ENCODE measurements at regions not wholly inside any gene's neighbourhood (a gene's known extent, or its start where the extent isn't known, plus 50 kb on each side); places are given as distances from the start of the nearest gene placed in this dataset.

DNA sequence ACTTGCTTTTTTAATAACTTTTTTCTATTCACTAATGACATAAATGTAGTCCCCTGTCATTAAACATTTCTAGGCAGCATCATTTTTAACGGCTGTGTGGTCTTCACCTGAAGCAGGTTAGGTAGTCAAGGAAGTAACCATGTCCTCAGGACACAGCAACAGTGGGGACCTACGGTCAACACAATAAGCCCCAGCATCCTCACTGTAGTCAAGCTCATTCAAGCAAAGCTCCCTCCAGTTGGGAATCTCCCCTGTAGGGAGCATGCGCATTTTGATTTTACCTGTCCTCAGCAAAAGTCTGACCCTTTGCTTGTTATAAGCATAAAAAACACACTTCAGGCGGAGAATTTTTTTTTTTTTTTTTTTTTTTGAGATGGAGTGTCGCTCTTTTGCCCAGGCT, 151.4 kb downstream of the SHQ1 start:
- Histone ChIP-seq H3K9ac (replicated peaks; ENCODE audit: extremely low read depth, insufficient read depth, low read length) (no peak overlapping the region), H3K9me1 (replicated peaks; ENCODE audit: control insufficient read depth, extremely low read depth, insufficient read depth, low read length) (no peaks in the 10 kb centered on the region), H3K4me3 (replicated peaks in 1 of 3; ENCODE audit: insufficient read depth in 1 of 3, low read depth in 1 of 3, low read length in 3 of 3) (no peak overlapping the region), H4K20me1 (replicated peaks; ENCODE audit: control insufficient read depth, extremely low read depth, insufficient read depth, low read length) (no peaks in the 10 kb centered on the region), H3K27me3 (ENCODE audit: control insufficient read depth in 2 of 2, insufficient read depth in 2 of 2, low read length in 2 of 2) (peaks cover 0 to 2% of the 10 kb centered on the region in 2 experiments), H3K79me2 (ENCODE audit: control insufficient read depth, insufficient read depth, low read length) (no peaks in the 10 kb centered on the region), H3K4me2 (ENCODE audit: insufficient read depth, low read length) (no peak overlapping the region), H2AFZ (ENCODE audit: low read depth, low read length) (no peak overlapping the region), H3K36me3 (ENCODE audit: control insufficient read depth in 2 of 2, extremely low read depth in 1 of 2, insufficient read depth in 2 of 2, low read length in 2 of 2) (no peaks in the 10 kb centered on the region), H3K27ac (ENCODE audit: insufficient read depth, low read depth, low read length) (no peak overlapping the region), H3K9me3 (replicated peaks; ENCODE audit: control insufficient read depth, insufficient read depth, low read length) (no peaks in the 10 kb centered on the region), H3K4me1 (ENCODE audit: control insufficient read depth, extremely low read depth, insufficient read depth, low read length) (peaks cover 3% of the 10 kb centered on the region)
- no peak for DNase-seq (ENCODE audit: low read depth, low spot score)
- FAIRE-seq, result no peak
- TF ChIP-seq, protein P1, sequence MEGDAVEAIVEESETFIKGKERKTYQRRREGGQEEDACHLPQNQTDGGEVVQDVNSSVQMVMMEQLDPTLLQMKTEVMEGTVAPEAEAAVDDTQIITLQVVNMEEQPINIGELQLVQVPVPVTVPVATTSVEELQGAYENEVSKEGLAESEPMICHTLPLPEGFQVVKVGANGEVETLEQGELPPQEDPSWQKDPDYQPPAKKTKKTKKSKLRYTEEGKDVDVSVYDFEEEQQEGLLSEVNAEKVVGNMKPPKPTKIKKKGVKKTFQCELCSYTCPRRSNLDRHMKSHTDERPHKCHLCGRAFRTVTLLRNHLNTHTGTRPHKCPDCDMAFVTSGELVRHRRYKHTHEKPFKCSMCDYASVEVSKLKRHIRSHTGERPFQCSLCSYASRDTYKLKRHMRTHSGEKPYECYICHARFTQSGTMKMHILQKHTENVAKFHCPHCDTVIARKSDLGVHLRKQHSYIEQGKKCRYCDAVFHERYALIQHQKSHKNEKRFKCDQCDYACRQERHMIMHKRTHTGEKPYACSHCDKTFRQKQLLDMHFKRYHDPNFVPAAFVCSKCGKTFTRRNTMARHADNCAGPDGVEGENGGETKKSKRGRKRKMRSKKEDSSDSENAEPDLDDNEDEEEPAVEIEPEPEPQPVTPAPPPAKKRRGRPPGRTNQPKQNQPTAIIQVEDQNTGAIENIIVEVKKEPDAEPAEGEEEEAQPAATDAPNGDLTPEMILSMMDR (IDR thresholded peaks at IDR 0.05; ENCODE audit: extremely low read depth in 1 of 2, insufficient read depth in 1 of 2, low read depth in 1 of 2, low read length in 2 of 2), result no peak
- ChIA-PET CTCF (no interaction called here), POLR2A (no interaction called here)
- BruUV-seq (replicated peaks), result no TSS peak
- intact Hi-C loops (cut with micrococcal nuclease), result no loop called here
- dilution Hi-C loops (cut with MboI; ENCODE audit: extremely low pct_ligation_motif_present, low sequenced_read_pairs), result loop anchor here (10.0 kb wide), 1 partner anchor 52 kb away; no protein-coding TSS in a partner anchor

DNA sequence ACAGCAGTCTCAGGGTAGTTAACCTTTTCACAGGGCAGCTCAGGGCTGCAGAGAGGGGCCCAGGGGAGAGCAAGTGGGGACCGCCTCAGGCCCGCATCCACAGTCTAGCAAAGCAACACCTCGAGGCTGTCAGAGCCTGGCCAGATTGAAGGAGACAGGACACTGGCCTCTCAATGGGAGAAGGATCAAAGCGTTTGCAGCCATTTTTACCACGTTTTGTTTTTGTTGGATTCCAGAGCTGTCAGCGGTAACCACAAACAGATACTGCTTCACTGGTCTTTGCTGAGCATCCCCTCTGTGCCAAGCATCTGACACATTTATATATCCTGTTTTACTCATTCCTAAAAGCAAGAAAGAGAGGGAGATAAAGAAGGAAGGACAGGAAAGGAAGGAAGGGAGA, 153.8 kb downstream of the SHQ1 start:
- Histone ChIP-seq H4K20me1 (replicated peaks; ENCODE audit: control insufficient read depth, extremely low read depth, insufficient read depth, low read length) (no peaks in the 10 kb centered on the region), H3K4me2 (ENCODE audit: insufficient read depth, low read length) (no peak overlapping the region), H3K9me3 (replicated peaks; ENCODE audit: control insufficient read depth, insufficient read depth, low read length) (no peaks in the 10 kb centered on the region), H3K27me3 (ENCODE audit: control insufficient read depth in 2 of 2, insufficient read depth in 2 of 2, low read length in 2 of 2) (peaks cover 0 to 2% of the 10 kb centered on the region in 2 experiments), H3K27ac (ENCODE audit: insufficient read depth, low read depth, low read length) (no peak overlapping the region), H3K4me1 (ENCODE audit: control insufficient read depth, extremely low read depth, insufficient read depth, low read length) (no peaks in the 10 kb centered on the region), H3K4me3 (replicated peaks in 1 of 3; ENCODE audit: insufficient read depth in 1 of 3, low read depth in 1 of 3, low read length in 3 of 3) (no peak overlapping the region), H2AFZ (ENCODE audit: low read depth, low read length) (no peak overlapping the region), H3K9me1 (replicated peaks; ENCODE audit: control insufficient read depth, extremely low read depth, insufficient read depth, low read length) (no peaks in the 10 kb centered on the region), H3K36me3 (ENCODE audit: control insufficient read depth in 2 of 2, extremely low read depth in 1 of 2, insufficient read depth in 2 of 2, low read length in 2 of 2) (no peaks in the 10 kb centered on the region), H3K9ac (replicated peaks; ENCODE audit: extremely low read depth, insufficient read depth, low read length) (no peak overlapping the region), H3K79me2 (ENCODE audit: control insufficient read depth, insufficient read depth, low read length) (no peaks in the 10 kb centered on the region)
- CTCF ChIA-PET, result no interaction called here
- dilution Hi-C loops (cut with MboI; ENCODE audit: extremely low pct_ligation_motif_present, low sequenced_read_pairs) (loop anchor here (10.0 kb wide), 1 partner anchor 50 kb away; no protein-coding TSS in a partner anchor), intact Hi-C loops (cut with micrococcal nuclease) (no loop called here)
- no TSS peak for BruUV-seq (replicated peaks)
- POLR2A ChIA-PET, result no interaction called here
- TF ChIP-seq JUN (IDR thresholded peaks at IDR 0.05; ENCODE audit: borderline replicate concordance, insufficient read depth, insufficient read length, low read depth) (no peak), MYC (IDR thresholded peaks at IDR 0.05; ENCODE audit: low read depth, low read length) (no peak), FOS (IDR thresholded peaks at IDR 0.05; ENCODE audit: borderline replicate concordance, insufficient read depth, low read length) (no peak), EZH2 (IDR thresholded peaks at IDR 0.05; ENCODE audit: borderline replicate concordance, low read depth, low read length, severe bottlenecking) (no peak), POLR2A (IDR thresholded peaks at IDR 0.05; ENCODE audit: low read depth, low read length) (no peak), POLR2AphosphoS5 (IDR thresholded peaks at IDR 0.05; ENCODE audit: insufficient read depth, low read depth, low read length) (no peak), GATA2 (IDR thresholded peaks at IDR 0.05; ENCODE audit: insufficient read depth, insufficient read length, low read depth, low read length) (no peak)
- TF ChIP-seq, protein P2, sequence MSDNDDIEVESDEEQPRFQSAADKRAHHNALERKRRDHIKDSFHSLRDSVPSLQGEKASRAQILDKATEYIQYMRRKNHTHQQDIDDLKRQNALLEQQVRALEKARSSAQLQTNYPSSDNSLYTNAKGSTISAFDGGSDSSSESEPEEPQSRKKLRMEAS (IDR thresholded peaks at IDR 0.05; ENCODE audit: insufficient read depth, insufficient read length), result no peak
- TF ChIP-seq, protein P1 (IDR thresholded peaks at IDR 0.05; ENCODE audit: extremely low read depth in 1 of 2, insufficient read depth in 1 of 2, low read depth in 1 of 2, low read length in 2 of 2), result no peak
- FAIRE-seq (no peak), DNase-seq (ENCODE audit: low read depth, low spot score) (no peak)

All from endothelial cell of umbilical vein (primary cell).